ENCODE measurements at regions not wholly inside any gene's neighbourhood (a gene's known extent, or its start where the extent isn't known, plus 50 kb on each side); places are given as distances from the start of the nearest gene placed in this dataset.

- no peak for TF ChIP-seq CTCF (IDR thresholded peaks at IDR 0.05)
- TF ChIP-seq POLR2A (IDR thresholded peaks at IDR 0.05), result no peak
- Histone ChIP-seq H3K4me3 (replicated peaks in 1 of 3) (no peak overlapping the region), H3K36me3 (no peaks in the 10 kb centered on the region), H3K4me1 (peaks cover 20 to 25% of the 10 kb centered on the region in 2 donors), H3K27ac (no peak overlapping the region), H3K27me3 (no peaks in the 10 kb centered on the region), H3K9me3 (no peaks in the 10 kb centered on the region)
- WGBS, 2 donors, result 78 to 87% methylated on average over 2 of the region's 2 CpGs
- DNase-seq, result no peak
- intact Hi-C loops (cut with DNase I), result no loop called here
Measured at GRCh38 chr2:226618875-226619605, 180.6 kb downstream of the IRS1 start.

- WGBS, 2 donors, result 69 to 78% methylated on average over 6 of the region's 6 CpGs
- TF ChIP-seq POLR2A (IDR thresholded peaks at IDR 0.05) (no peak), CTCF (IDR thresholded peaks at IDR 0.05) (no peak)
- intact Hi-C loops (cut with DNase I), result no loop called here
- Histone ChIP-seq H3K36me3 (no peaks in the 10 kb centered on the region), H3K27ac (no peak overlapping the region), H3K9me3 (no peaks in the 10 kb centered on the region), H3K4me3 (replicated peaks in 1 of 3) (no peak overlapping the region), H3K27me3 (no peaks in the 10 kb centered on the region), H3K4me1 (peaks cover 14 to 20% of the 10 kb centered on the region in 2 donors)
- no peak for DNase-seq
Measured at GRCh38 chr2:226618544-226618874, 181.1 kb downstream of the IRS1 start.

- H3K4me3 ChIP-seq (replicated peaks in 1 of 3), result no peak overlapping the region
- no peaks in the 10 kb centered on the region for H3K27me3 ChIP-seq
- H3K27ac ChIP-seq, result peak overlapping the region in 2 of 3 donors; percentile 14 to 68
- intact Hi-C loops (cut with DNase I), result no loop called here
- no peaks in the 10 kb centered on the region for H3K9me3 ChIP-seq
- 91 to 92% methylated on average over 2 of the region's 2 CpGs for WGBS, 2 donors
- TF ChIP-seq CTCF (IDR thresholded peaks at IDR 0.05) (no peak), POLR2A (IDR thresholded peaks at IDR 0.05) (no peak)
- DNase-seq, result no peak
- peaks cover 26 to 36% of the 10 kb centered on the region in 2 donors for H3K4me1 ChIP-seq
- H3K36me3 ChIP-seq, result no peaks in the 10 kb centered on the region
Measured at GRCh38 chr2:226615891-226616290, 183.7 kb downstream of the IRS1 start.

GRCh38 chr2:226611944-226612318 is 187.7 kb downstream of the IRS1 start:
- no peak overlapping the region for H3K4me3 ChIP-seq (replicated peaks in 1 of 3)
- H3K27me3 ChIP-seq, result no peaks in the 10 kb centered on the region
- TF ChIP-seq POLR2A (IDR thresholded peaks at IDR 0.05), result peak in 1 of 2 donors; percentile 69
- no peak for TF ChIP-seq CTCF (IDR thresholded peaks at IDR 0.05)
- 55 to 62% methylated on average over 3 of the region's 3 CpGs for WGBS, 2 donors
- peak overlapping the region; percentile 72 to 91 (median 90) for H3K27ac ChIP-seq
- intact Hi-C loops (cut with DNase I), result no loop called here
- H3K9me3 ChIP-seq, result no peaks in the 10 kb centered on the region
- peak; percentile 23 to 36 for DNase-seq
- H3K36me3 ChIP-seq, result no peaks in the 10 kb centered on the region
- peaks cover 42 to 60% of the 10 kb centered on the region in 2 donors for H3K4me1 ChIP-seq

GRCh38 chr2:226611196-226611943 is 188.2 kb downstream of the IRS1 start:
- 59 to 62% methylated on average over 4 of the region's 4 CpGs for WGBS, 2 donors
- H3K4me3 ChIP-seq (replicated peaks in 1 of 3), result no peak overlapping the region

More at GRCh38 chr2:226611196-226611943, 188.2 kb downstream of the IRS1 start:
- Histone ChIP-seq H3K9me3 (no peaks in the 10 kb centered on the region), H3K36me3 (no peaks in the 10 kb centered on the region), H3K27ac (peak overlapping the region; percentile 72 to 91 (median 90)), H3K27me3 (no peaks in the 10 kb centered on the region), H3K4me1 (peaks cover 42 to 60% of the 10 kb centered on the region in 2 donors)
- TF ChIP-seq CTCF (IDR thresholded peaks at IDR 0.05), result no peak
- TF ChIP-seq POLR2A (IDR thresholded peaks at IDR 0.05), result no peak
- DNase-seq, result no peak
- intact Hi-C loops (cut with DNase I), result no loop called here
